ENCODE measurements at regions not wholly inside any gene's neighbourhood (a gene's known extent, or its start where the extent isn't known, plus 50 kb on each side); places are given as distances from the start of the nearest gene placed in this dataset.
A peak's percentile ranks its signal among the peaks of the same experiment; 100 is the strongest.
"Not testable (repeated sequence)": the region's sequence is repeated elsewhere in the genome, so short reads cannot be mapped to it uniquely, and the experiment has no call there.

DNA sequence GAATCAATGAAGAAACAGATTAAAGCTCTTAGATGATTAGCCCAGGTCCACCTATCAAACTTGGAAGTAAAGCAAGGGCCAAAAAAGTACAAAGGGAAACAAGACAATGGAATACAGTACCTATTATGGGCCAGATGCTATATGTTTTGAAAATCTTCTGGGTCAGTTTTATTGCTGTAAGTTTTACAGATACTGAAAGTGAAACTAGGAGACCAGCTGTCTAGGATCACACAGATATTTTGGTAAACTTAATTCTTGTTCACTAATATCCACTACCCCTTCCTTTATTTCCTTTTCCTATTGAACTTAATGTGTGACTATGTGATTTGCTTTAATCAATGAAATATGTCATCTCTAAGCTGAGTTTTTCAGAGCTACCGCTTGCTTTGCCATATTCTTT, 505.4 kb upstream of the PITX2 start:
- Mint-ChIP-seq H3K36me3 (ENCODE audit: low read depth) (no peaks in the 10 kb centered on the region), H3K27ac (no peak overlapping the region; the same call in 1 of the 2 replicates), H3K9me3 (no peaks in the 10 kb centered on the region), H3K4me1 (ENCODE audit: low read depth) (peaks cover 15% of the 10 kb centered on the region), H3K4me3 (peak overlapping the region; percentile 63), H3K27me3 (ENCODE audit: insufficient read depth) (no peaks in the 10 kb centered on the region)
- no peak for DNase-seq
- TF ChIP-seq, protein P1, sequence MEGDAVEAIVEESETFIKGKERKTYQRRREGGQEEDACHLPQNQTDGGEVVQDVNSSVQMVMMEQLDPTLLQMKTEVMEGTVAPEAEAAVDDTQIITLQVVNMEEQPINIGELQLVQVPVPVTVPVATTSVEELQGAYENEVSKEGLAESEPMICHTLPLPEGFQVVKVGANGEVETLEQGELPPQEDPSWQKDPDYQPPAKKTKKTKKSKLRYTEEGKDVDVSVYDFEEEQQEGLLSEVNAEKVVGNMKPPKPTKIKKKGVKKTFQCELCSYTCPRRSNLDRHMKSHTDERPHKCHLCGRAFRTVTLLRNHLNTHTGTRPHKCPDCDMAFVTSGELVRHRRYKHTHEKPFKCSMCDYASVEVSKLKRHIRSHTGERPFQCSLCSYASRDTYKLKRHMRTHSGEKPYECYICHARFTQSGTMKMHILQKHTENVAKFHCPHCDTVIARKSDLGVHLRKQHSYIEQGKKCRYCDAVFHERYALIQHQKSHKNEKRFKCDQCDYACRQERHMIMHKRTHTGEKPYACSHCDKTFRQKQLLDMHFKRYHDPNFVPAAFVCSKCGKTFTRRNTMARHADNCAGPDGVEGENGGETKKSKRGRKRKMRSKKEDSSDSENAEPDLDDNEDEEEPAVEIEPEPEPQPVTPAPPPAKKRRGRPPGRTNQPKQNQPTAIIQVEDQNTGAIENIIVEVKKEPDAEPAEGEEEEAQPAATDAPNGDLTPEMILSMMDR (IDR thresholded peaks at IDR 0.05), result no peak

DNA sequence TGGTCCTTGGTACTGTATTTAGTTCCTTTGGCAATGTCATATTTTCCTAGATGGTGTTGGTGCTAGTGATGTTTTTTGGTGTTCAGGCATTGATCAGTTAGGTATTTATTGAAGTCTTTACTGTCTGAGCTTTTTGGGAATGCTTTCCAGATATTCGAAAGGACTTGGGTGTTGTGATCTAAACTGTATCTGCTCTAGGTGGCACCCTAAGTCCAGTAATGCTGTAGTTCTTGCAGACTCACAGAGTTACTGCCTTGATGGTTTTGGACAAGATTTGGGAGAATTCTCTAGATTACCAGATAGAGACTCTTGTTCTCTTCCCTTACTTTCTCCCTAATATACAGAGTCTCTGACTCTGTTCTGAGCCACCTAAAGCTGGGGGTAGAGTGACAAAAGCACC, 513.6 kb upstream of the PITX2 start:
- TF ChIP-seq, protein P1 (IDR thresholded peaks at IDR 0.05), result peak; percentile 74
- no peak overlapping the region for H3K4me3 Mint-ChIP-seq
- peak; percentile 69 for DNase-seq
- no peaks in the 10 kb centered on the region for H3K27me3 Mint-ChIP-seq (ENCODE audit: insufficient read depth)
- peaks cover 3% of the 10 kb centered on the region; the same call in 1 of the 2 replicates for H3K36me3 Mint-ChIP-seq (ENCODE audit: low read depth)
- 0 out of 2 replicates have a peak overlapping the region, but pooled peaks have one; percentile 39 for H3K27ac Mint-ChIP-seq
- H3K9me3 Mint-ChIP-seq, result no peaks in the 10 kb centered on the region
- peaks cover 12% of the 10 kb centered on the region for H3K4me1 Mint-ChIP-seq (ENCODE audit: low read depth)

- Mint-ChIP-seq H3K27ac (no peak overlapping the region), H3K4me3 (no peak overlapping the region), H3K27me3 (ENCODE audit: insufficient read depth) (no peaks in the 10 kb centered on the region), H3K36me3 (ENCODE audit: low read depth) (peaks cover 3% of the 10 kb centered on the region; the same call in 1 of the 2 replicates), H3K4me1 (ENCODE audit: low read depth) (peaks cover 12% of the 10 kb centered on the region), H3K9me3 (no peaks in the 10 kb centered on the region)
- TF ChIP-seq, protein P1 (IDR thresholded peaks at IDR 0.05), result no peak
- no peak for DNase-seq
These were observed 514.1 kb upstream of the PITX2 start for GRCh38 chr4:111136967-111137366.

- Mint-ChIP-seq H3K36me3 (ENCODE audit: low read depth) (peaks cover under 1% of the 10 kb centered on the region), H3K9me3 (peaks cover 1% of the 10 kb centered on the region), H3K4me1 (ENCODE audit: low read depth) (no peaks in the 10 kb centered on the region), H3K27me3 (ENCODE audit: insufficient read depth) (no peaks in the 10 kb centered on the region), H3K4me3 (no peak overlapping the region), H3K27ac (no peak overlapping the region)
- DNase-seq, result no peak
- TF ChIP-seq, protein P1 (IDR thresholded peaks at IDR 0.05), result no peak
These were observed 520.6 kb upstream of the PITX2 start for GRCh38 chr4:111143510-111143909.

DNA sequence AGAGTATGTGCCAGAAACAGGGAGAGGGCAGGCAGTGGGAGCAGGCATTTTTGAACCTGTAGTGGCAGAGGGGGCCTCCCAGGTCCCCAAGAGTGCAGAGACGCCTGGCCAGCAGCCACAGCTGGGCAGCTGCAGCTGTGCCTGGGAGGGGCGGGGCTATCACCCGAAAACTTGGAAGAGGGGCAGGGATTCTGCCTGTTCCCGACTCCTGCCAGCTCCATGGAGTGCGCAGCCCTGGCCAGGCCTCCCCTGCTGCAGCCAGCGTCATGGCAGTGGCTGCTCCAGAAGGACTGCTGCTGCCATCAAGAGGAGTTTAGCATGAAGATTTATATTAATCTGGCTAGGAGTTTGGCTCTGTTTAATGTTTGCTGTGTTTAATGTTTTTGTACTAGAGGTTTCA, 532.1 kb upstream of the PITX2 start:
- no peak for DNase-seq
- H3K4me3 Mint-ChIP-seq, result no peak overlapping the region
- no peaks in the 10 kb centered on the region; the same call in 1 of the 2 replicates for H3K27me3 Mint-ChIP-seq (ENCODE audit: insufficient read depth)
- no peaks in the 10 kb centered on the region for H3K4me1 Mint-ChIP-seq (ENCODE audit: low read depth)
- TF ChIP-seq, protein P1 (IDR thresholded peaks at IDR 0.05), result no peak
- no peak overlapping the region for H3K27ac Mint-ChIP-seq
- peaks cover 7% of the 10 kb centered on the region; the same call in 1 of the 2 replicates for H3K36me3 Mint-ChIP-seq (ENCODE audit: low read depth)
- peaks cover 13% of the 10 kb centered on the region for H3K9me3 Mint-ChIP-seq

DNA sequence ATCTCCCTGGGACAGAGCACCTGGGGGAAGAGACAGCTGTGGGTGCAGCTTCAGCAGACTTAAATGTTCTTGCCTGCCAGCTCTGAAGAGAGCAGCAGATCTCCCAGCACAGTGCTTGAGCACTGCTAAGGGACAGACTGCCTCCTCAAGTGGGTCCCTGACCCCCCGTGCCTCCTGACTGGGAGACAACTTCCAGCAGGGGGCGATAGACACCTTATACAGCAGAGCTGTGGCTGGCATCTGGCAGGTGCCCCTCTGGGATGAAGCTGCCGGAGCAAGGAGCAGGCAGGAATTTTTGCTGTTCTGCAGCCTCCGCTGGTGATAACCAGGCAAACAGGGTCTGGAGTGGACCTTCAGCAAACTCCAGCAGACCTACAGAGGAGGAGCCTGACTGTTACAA, 541.7 kb upstream of the PITX2 start:
- not testable (repeated sequence) for H3K27me3 Mint-ChIP-seq (ENCODE audit: insufficient read depth); H3K4me1 Mint-ChIP-seq (ENCODE audit: low read depth); H3K4me3 Mint-ChIP-seq; H3K27ac Mint-ChIP-seq
- TF ChIP-seq, protein P1 (IDR thresholded peaks at IDR 0.05), result peak; percentile 74
- DNase-seq, result peak; percentile 3
- Mint-ChIP-seq H3K9me3 (peaks cover 16% of the 10 kb centered on the region), H3K36me3 (ENCODE audit: low read depth) (peaks cover 25% of the 10 kb centered on the region)
